Amniotic epithelial cell (primary cell): ENCODE measurements at regions not wholly inside any gene's neighbourhood (a gene's known extent, or its start where the extent isn't known, plus 50 kb on each side); places are given as distances from the start of the nearest gene placed in this dataset.

Source experiments
- DNase-seq: peaks from one replicate; pipeline ENCODE4 v3.0.0-alpha.2; 2010; ENCODE audit warnings: low read depth

GRCh38 chr17:13084420-13084819 lies 66.6 kb upstream of the ELAC2 start:
- DNase-seq, result no peak

GRCh38 chr17:13078591-13079385 lies 61.0 kb upstream of the ELAC2 start:
- no peak for DNase-seq

GRCh38 chr17:13076905-13077304 lies 59.1 kb upstream of the ELAC2 start:
- DNase-seq, result no peak

DNA sequence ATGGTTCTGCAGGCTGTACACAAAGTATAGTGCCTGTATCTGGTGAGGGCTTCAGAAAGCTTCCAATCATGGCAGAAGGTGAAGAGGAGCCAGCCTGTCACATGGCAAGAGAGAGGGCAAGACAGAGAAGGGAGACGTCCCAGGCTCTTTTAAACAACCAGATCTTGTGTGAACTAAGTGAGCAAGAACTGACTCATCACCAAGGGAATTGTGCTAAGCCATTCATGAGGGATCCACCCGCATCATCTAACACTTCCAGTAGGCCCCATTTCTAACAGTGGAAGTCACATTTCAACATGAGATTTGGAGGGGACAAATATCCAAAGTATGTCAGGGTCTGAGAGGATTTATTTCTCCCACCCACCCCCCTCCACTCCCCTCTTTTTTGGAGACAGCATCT lies 56.2 kb upstream of the ELAC2 start:
- DNase-seq, result no peak

GRCh38 chr17:13073018-13073417 lies 55.2 kb upstream of the ELAC2 start:
- no peak for DNase-seq

DNA sequence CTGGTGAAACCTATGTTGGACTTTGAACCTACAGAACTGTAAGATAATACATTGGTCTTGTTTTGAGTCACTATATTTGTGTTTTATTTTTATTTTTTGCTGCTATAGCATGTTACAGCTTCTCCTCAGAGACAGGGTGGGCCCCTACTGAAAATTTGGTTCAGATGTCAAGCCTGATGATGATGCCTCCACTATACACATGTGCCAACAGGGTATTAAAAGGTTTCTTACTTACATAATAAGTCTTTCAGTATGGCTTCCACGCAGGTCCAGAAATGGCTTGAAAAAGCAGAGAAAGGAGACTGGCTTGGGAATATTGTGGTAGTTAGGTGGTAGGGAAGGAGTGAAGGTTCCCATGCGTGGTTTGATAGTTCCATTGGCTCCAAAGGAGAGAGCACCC lies 52.9 kb upstream of the ELAC2 start:
- no peak for DNase-seq

GRCh38 chr17:13067629-13068303 lies 49.9 kb upstream of the ELAC2 start:
- no peak for DNase-seq
